ENCODE measurements at regions not wholly inside any gene's neighbourhood (a gene's known extent, or its start where the extent isn't known, plus 50 kb on each side); places are given as distances from the start of the nearest gene placed in this dataset.

DNA sequence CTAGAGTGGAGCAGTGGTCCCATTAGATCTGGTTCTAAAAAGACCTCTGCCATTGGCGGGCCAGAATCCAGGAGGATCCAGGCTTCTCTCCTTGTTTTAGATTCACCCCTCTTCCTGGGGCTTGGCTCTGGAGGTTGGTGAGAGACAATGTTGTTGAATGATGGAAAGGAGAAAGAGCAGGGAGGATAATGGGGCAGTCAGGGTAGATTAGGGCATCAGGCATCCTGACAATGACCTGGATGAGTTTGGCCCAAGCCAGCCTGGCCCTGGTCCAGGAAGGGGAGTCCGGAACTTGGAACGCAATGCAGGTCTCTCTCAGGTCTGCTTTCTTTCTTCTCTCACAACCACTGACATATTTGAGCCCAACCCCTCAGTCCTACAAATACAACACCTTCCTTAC lies 260.1 kb upstream of the RASGRP1 start:
- ATAC-seq = peak; percentile 63
- TF ChIP-seq, protein P1, sequence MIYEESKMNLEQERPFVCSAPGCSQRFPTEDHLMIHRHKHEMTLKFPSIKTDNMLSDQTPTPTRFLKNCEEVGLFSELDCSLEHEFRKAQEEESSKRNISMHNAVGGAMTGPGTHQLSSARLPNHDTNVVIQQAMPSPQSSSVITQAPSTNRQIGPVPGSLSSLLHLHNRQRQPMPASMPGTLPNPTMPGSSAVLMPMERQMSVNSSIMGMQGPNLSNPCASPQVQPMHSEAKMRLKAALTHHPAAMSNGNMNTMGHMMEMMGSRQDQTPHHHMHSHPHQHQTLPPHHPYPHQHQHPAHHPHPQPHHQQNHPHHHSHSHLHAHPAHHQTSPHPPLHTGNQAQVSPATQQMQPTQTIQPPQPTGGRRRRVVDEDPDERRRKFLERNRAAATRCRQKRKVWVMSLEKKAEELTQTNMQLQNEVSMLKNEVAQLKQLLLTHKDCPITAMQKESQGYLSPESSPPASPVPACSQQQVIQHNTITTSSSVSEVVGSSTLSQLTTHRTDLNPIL (CRISPR knock-in tag; IDR thresholded peaks at IDR 0.05; ENCODE audit: low read depth) = no peak
- TF ChIP-seq TCF4 (CRISPR knock-in tag; IDR thresholded peaks at IDR 0.05; ENCODE audit: borderline replicate concordance) = no peak
- no peak for TF ChIP-seq ZC3H10 (CRISPR knock-in tag; IDR thresholded peaks at IDR 0.05)
- no peak for TF ChIP-seq ISL1 (CRISPR knock-in tag; IDR thresholded peaks at IDR 0.05)
- TF ChIP-seq, protein P2, sequence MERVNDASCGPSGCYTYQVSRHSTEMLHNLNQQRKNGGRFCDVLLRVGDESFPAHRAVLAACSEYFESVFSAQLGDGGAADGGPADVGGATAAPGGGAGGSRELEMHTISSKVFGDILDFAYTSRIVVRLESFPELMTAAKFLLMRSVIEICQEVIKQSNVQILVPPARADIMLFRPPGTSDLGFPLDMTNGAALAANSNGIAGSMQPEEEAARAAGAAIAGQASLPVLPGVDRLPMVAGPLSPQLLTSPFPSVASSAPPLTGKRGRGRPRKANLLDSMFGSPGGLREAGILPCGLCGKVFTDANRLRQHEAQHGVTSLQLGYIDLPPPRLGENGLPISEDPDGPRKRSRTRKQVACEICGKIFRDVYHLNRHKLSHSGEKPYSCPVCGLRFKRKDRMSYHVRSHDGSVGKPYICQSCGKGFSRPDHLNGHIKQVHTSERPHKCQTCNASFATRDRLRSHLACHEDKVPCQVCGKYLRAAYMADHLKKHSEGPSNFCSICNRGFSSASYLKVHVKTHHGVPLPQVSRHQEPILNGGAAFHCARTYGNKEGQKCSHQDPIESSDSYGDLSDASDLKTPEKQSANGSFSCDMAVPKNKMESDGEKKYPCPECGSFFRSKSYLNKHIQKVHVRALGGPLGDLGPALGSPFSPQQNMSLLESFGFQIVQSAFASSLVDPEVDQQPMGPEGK (CRISPR knock-in tag; IDR thresholded peaks at IDR 0.05; ENCODE audit: borderline replicate concordance) = no peak
- TF ChIP-seq OSR1 (CRISPR knock-in tag; IDR thresholded peaks at IDR 0.05) = no peak
- TF ChIP-seq ZFP3 (CRISPR knock-in tag; IDR thresholded peaks at IDR 0.05) = no peak
- no peak for TF ChIP-seq ZNF8 (CRISPR knock-in tag; IDR thresholded peaks at IDR 0.05)
- TF ChIP-seq ZNF70 (CRISPR knock-in tag; IDR thresholded peaks at IDR 0.05) = no peak

DNA sequence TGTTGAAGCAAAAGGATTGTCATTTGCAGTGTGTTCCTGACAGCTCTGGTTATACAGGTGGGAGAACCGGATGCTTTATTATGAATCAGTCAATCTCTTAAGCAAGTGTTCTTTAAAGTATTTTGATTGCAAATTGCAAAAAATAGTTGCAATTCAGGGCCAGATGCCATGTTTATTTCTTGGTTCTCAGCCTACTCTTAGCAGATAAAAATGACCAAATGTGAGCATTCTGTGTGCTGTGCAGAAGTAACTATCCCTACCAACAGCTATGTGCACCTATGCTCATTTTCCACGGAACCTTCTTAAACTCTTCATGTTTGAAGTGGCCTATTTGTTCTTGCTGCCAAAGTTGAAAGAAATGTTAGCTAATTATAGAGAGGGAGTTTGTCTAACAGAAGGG lies 262.3 kb upstream of the RASGRP1 start:
- no peak for ATAC-seq
- TF ChIP-seq ZNF70 (CRISPR knock-in tag; IDR thresholded peaks at IDR 0.05) = no peak
- TF ChIP-seq ZFP3 (CRISPR knock-in tag; IDR thresholded peaks at IDR 0.05) = no peak
- TF ChIP-seq ARNTL (CRISPR knock-in tag; IDR thresholded peaks at IDR 0.05; ENCODE audit: borderline replicate concordance, low read depth) = no peak
- TF ChIP-seq, protein P2 (CRISPR knock-in tag; IDR thresholded peaks at IDR 0.05; ENCODE audit: borderline replicate concordance) = no peak
- no peak for TF ChIP-seq BACH2 (CRISPR knock-in tag; IDR thresholded peaks at IDR 0.05; ENCODE audit: borderline replicate concordance)
- TF ChIP-seq ISL1 (CRISPR knock-in tag; IDR thresholded peaks at IDR 0.05) = no peak
- no peak for TF ChIP-seq TCF4 (CRISPR knock-in tag; IDR thresholded peaks at IDR 0.05; ENCODE audit: borderline replicate concordance)
- no peak for TF ChIP-seq ZNF565 (CRISPR knock-in tag; conservative IDR thresholded peaks at IDR 0.05; ENCODE audit: low read depth)
- no peak for TF ChIP-seq ZNF8 (CRISPR knock-in tag; IDR thresholded peaks at IDR 0.05)
- TF ChIP-seq ZFP30 (CRISPR knock-in tag; IDR thresholded peaks at IDR 0.05) = no peak
- no peak for TF ChIP-seq GLIS3 (CRISPR knock-in tag; IDR thresholded peaks at IDR 0.05)
- no peak for TF ChIP-seq RARB (CRISPR knock-in tag; IDR thresholded peaks at IDR 0.05)
- TF ChIP-seq ZC3H10 (CRISPR knock-in tag; IDR thresholded peaks at IDR 0.05) = no peak
- TF ChIP-seq TOX (CRISPR knock-in tag; IDR thresholded peaks at IDR 0.05; ENCODE audit: borderline replicate concordance) = no peak
- TF ChIP-seq ESRRG (CRISPR knock-in tag; IDR thresholded peaks at IDR 0.05) = no peak
- no peak for TF ChIP-seq CSDC2 (CRISPR knock-in tag; IDR thresholded peaks at IDR 0.05)
- TF ChIP-seq, protein P1 (CRISPR knock-in tag; IDR thresholded peaks at IDR 0.05; ENCODE audit: low read depth) = no peak

DNA sequence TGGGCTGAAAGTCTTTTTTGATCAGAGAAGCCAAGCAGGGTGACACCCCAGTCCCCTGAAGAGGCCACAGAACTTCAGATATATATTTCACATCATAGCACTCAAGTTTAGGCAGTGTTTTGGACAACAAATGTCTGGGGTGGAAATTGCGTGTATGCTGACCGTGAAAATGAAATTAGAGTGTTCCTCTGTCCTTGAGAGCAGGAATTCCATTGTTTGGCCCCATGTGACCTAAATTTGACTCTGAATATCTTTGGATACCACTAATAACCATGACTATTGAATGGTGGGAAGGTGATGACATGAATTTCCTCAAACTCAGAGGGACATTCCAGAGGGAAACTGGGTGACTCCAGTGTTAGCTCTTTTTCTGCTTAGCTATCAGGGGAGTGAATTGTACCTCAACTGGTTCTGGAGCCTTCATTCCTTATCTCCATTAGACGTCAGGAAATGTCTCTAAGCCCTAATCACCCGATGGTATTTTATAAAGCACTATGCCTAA lies 263.5 kb upstream of the RASGRP1 start:
- TF ChIP-seq TOX (CRISPR knock-in tag; IDR thresholded peaks at IDR 0.05; ENCODE audit: borderline replicate concordance) (no peak), ZNF70 (CRISPR knock-in tag; IDR thresholded peaks at IDR 0.05) (no peak)
- TF ChIP-seq, protein P2 (CRISPR knock-in tag; IDR thresholded peaks at IDR 0.05; ENCODE audit: borderline replicate concordance) = no peak
- no peak for ATAC-seq

DNA sequence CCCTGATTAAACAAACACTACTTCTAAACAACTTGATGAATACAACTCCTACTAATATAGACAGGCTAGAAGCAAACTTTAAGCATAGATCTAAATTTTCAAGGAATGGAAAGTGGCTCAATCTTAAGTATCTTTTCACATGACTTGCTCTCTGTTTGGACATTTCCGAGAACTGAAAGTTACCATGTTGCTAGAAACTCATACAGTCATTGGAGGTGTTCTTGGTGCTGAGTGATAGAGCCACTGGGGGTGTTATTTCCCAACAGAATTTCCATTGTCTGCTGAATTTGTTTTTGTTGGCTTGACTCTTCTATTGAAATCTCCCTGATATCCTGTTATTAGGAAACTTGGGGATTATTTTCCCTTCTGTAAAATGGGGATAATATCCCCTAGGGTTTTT lies 264.5 kb upstream of the RASGRP1 start:
- ATAC-seq = no peak

More for the DNA sequence above, 264.5 kb upstream of the RASGRP1 start:
- no peak for TF ChIP-seq ZNF70 (CRISPR knock-in tag; IDR thresholded peaks at IDR 0.05)
- TF ChIP-seq, protein P1 (CRISPR knock-in tag; IDR thresholded peaks at IDR 0.05; ENCODE audit: low read depth) = no peak
- TF ChIP-seq CSDC2 (CRISPR knock-in tag; IDR thresholded peaks at IDR 0.05) = no peak
- TF ChIP-seq, protein P2 (CRISPR knock-in tag; IDR thresholded peaks at IDR 0.05; ENCODE audit: borderline replicate concordance) = no peak
- TF ChIP-seq ZC3H10 (CRISPR knock-in tag; IDR thresholded peaks at IDR 0.05) = no peak
- TF ChIP-seq, protein P3, sequence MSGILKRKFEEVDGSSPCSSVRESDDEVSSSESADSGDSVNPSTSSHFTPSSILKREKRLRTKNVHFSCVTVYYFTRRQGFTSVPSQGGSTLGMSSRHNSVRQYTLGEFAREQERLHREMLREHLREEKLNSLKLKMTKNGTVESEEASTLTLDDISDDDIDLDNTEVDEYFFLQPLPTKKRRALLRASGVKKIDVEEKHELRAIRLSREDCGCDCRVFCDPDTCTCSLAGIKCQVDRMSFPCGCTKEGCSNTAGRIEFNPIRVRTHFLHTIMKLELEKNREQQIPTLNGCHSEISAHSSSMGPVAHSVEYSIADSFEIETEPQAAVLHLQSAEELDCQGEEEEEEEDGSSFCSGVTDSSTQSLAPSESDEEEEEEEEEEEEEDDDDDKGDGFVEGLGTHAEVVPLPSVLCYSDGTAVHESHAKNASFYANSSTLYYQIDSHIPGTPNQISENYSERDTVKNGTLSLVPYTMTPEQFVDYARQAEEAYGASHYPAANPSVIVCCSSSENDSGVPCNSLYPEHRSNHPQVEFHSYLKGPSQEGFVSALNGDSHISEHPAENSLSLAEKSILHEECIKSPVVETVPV (CRISPR knock-in tag; IDR thresholded peaks at IDR 0.05) = no peak
- no peak for TF ChIP-seq TOX (CRISPR knock-in tag; IDR thresholded peaks at IDR 0.05; ENCODE audit: borderline replicate concordance)
